ENCODE measurements at regions not wholly inside any gene's neighbourhood (a gene's known extent, or its start where the extent isn't known, plus 50 kb on each side); places are given as distances from the start of the nearest gene placed in this dataset.

GRCh38 chr1:238334170-238334569 lies 443.4 kb upstream of the ZP4 start:
- Mint-ChIP-seq H3K4me1 (no peaks in the 10 kb centered on the region), H3K27me3 (ENCODE audit: low read depth) (no peaks in the 10 kb centered on the region; the same call in 1 of the 2 replicates), H3K9me3 (peaks cover 25% of the 10 kb centered on the region), H3K4me3 (no peak overlapping the region), H3K27ac (no peak overlapping the region), H3K36me3 (peaks cover 11% of the 10 kb centered on the region)
- no peak for DNase-seq (ENCODE audit: low spot score)
- POLR2A ChIA-PET, result no interaction called here
- CTCF ChIA-PET, result no interaction called here
- no peak for ATAC-seq
- no peak for TF ChIP-seq FOXJ3 (CRISPR knock-in tag; IDR thresholded peaks at IDR 0.05; ENCODE audit: borderline replicate concordance)
- TF ChIP-seq NR3C1 (CRISPR knock-in tag; conservative IDR thresholded peaks at IDR 0.05; ENCODE audit: low read depth), result no peak
- TF ChIP-seq ZMAT4 (CRISPR knock-in tag; IDR thresholded peaks at IDR 0.05), result no peak
- TF ChIP-seq, protein P1, sequence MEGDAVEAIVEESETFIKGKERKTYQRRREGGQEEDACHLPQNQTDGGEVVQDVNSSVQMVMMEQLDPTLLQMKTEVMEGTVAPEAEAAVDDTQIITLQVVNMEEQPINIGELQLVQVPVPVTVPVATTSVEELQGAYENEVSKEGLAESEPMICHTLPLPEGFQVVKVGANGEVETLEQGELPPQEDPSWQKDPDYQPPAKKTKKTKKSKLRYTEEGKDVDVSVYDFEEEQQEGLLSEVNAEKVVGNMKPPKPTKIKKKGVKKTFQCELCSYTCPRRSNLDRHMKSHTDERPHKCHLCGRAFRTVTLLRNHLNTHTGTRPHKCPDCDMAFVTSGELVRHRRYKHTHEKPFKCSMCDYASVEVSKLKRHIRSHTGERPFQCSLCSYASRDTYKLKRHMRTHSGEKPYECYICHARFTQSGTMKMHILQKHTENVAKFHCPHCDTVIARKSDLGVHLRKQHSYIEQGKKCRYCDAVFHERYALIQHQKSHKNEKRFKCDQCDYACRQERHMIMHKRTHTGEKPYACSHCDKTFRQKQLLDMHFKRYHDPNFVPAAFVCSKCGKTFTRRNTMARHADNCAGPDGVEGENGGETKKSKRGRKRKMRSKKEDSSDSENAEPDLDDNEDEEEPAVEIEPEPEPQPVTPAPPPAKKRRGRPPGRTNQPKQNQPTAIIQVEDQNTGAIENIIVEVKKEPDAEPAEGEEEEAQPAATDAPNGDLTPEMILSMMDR (IDR thresholded peaks at IDR 0.05), result no peak
- no peak for TF ChIP-seq ELF4 (CRISPR knock-in tag; IDR thresholded peaks at IDR 0.05; ENCODE audit: low read depth)
- TF ChIP-seq ARID4B (CRISPR knock-in tag; IDR thresholded peaks at IDR 0.05; ENCODE audit: borderline replicate concordance), result no peak
- TF ChIP-seq CBFB (CRISPR knock-in tag; IDR thresholded peaks at IDR 0.05; ENCODE audit: low read depth), result no peak
- TF ChIP-seq E2F1 (CRISPR knock-in tag; IDR thresholded peaks at IDR 0.05), result no peak

DNA sequence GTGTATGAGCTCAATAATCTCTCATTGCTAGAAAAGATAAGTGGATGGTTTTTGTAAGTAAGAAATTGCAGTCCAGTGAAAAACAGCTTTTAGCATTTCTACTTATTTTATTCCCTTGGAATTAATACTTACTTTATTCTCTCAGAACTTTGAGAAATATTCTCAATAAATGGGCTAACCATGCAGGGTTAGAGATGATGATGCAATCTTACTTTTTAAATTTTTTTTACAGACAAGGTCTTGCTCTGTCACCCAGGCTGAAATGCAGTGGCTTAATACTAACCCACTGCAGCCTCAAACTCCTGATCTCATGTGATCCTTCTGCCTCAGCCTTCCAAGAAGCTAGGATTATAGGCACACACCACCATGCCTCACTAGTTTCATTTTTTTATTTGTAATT lies 440.8 kb upstream of the ZP4 start:
- no peak for DNase-seq (ENCODE audit: low spot score)
- Mint-ChIP-seq H3K9me3 (peaks cover 20% of the 10 kb centered on the region), H3K27ac (no peak overlapping the region), H3K36me3 (peaks cover 11% of the 10 kb centered on the region), H3K4me3 (no peak overlapping the region), H3K27me3 (ENCODE audit: low read depth) (no peaks in the 10 kb centered on the region), H3K4me1 (no peaks in the 10 kb centered on the region)
- POLR2A ChIA-PET, result no interaction called here
- TF ChIP-seq PRDM15 (CRISPR knock-in tag; IDR thresholded peaks at IDR 0.05) (no peak), ZNF671 (CRISPR knock-in tag; IDR thresholded peaks at IDR 0.05) (no peak), ARID4B (CRISPR knock-in tag; IDR thresholded peaks at IDR 0.05; ENCODE audit: borderline replicate concordance) (no peak), NFE2L1 (CRISPR knock-in tag; IDR thresholded peaks at IDR 0.05) (no peak), ESRRA (CRISPR knock-in tag; IDR thresholded peaks at IDR 0.05; ENCODE audit: borderline replicate concordance) (no peak), SOX15 (CRISPR knock-in tag; IDR thresholded peaks at IDR 0.05) (no peak)
- TF ChIP-seq, protein P2, sequence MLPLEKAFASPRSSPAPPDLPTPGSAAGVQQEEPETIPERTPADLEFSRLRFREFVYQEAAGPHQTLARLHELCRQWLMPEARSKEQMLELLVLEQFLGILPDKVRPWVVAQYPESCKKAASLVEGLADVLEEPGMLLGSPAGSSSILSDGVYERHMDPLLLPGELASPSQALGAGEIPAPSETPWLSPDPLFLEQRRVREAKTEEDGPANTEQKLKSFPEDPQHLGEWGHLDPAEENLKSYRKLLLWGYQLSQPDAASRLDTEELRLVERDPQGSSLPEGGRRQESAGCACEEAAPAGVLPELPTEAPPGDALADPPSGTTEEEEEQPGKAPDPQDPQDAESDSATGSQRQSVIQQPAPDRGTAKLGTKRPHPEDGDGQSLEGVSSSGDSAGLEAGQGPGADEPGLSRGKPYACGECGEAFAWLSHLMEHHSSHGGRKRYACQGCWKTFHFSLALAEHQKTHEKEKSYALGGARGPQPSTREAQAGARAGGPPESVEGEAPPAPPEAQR (CRISPR knock-in tag; IDR thresholded peaks at IDR 0.05), result no peak
- CTCF ChIA-PET, result no interaction called here
- ATAC-seq, result no peak
